K562 (cell line): ENCODE measurements at regions not wholly inside any gene's neighbourhood (a gene's known extent, or its start where the extent isn't known, plus 50 kb on each side); places are given as distances from the start of the nearest gene placed in this dataset.

Experiments
- ERF ChIP-seq: fragments of 450-650 bp; formaldehyde crosslinking; IDR thresholded peaks from 2 replicates; pipeline ENCODE4 v1.4.0; 2020; ENCODE audit warnings: mild to moderate bottlenecking, mixed read lengths
- FOXA3 ChIP-seq, 2 experiments: fragments of 450-650 bp in 1 of 2; sonication (generic) in 1 of 2; formaldehyde crosslinking; IDR thresholded peaks in 1 of 2; conservative IDR thresholded peaks in 1 of 2; 2 replicates each; pipeline versions ENCODE4 v1.4.0 to v1.8.0; 2020 to 2022; ENCODE audit warnings: mild to moderate bottlenecking in 2 of 2, missing genetic modification reagents in 1 of 2
- MLLT1 ChIP-seq, 2 experiments: fragments of 450-650 bp; IDR thresholded peaks; 2 replicates each; pipeline ENCODE4 v1.6.1; 2016
- ZNF146 ChIP-seq: IDR thresholded peaks from one replicate; pipeline ENCODE4 v1.6.1; 2018; ENCODE audit warnings: missing compliant biosample characterization; ENCODE audit not compliant: unreplicated experiment
- TF ChIP-seq, protein P1 (sequence below): fragments of 450-650 bp; IDR thresholded peaks from 2 replicates; pipeline ENCODE4 v1.6.1; 2016; ENCODE audit warnings: mild to moderate bottlenecking, moderate library complexity
- TF ChIP-seq, protein P2 (sequence below), 2 experiments: fragments of 450-650 bp; conservative IDR thresholded peaks; 2 replicates each; pipeline ENCODE4 v1.6.1; 2017; ENCODE audit warnings: mild to moderate bottlenecking in 2 of 2, moderate library complexity in 2 of 2
- TF ChIP-seq, protein P3 (sequence below), 2 experiments: IDR thresholded peaks; 2 replicates each; pipeline ENCODE4 v1.6.1; 2011; ENCODE audit warnings: borderline replicate concordance in 1 of 2, control low read depth in 1 of 2, low read depth in 1 of 2, low read length in 1 of 2, mild to moderate bottlenecking in 1 of 2, mixed read lengths in 1 of 2, moderate library complexity in 1 of 2; ENCODE audit not compliant: insufficient read depth in 1 of 2, insufficient read length in 1 of 2, poor library complexity in 1 of 2, severe bottlenecking in 1 of 2; ENCODE audit errors: extremely low read depth in 1 of 2

DNA sequence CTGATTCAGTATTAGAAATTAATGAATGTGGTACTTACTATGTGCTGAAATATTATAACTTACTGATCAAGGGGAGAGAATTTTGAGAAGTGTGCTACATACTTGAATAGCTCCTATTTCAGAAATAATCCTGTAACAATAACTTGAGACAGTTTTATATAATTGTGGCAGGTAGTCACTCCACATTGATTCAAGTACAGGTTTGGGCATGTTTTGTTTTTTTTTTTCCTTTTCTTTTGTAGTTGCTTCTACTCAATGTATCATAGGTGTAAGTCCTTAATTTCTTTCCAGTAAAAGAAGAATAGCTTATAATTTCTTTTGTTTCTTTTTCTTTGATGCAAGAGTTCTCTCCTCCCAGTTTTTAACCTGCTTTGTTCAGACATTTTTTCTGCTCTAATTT, 86.1 kb upstream of the ADGRL2 start (continued):
- TF ChIP-seq, protein P1, sequence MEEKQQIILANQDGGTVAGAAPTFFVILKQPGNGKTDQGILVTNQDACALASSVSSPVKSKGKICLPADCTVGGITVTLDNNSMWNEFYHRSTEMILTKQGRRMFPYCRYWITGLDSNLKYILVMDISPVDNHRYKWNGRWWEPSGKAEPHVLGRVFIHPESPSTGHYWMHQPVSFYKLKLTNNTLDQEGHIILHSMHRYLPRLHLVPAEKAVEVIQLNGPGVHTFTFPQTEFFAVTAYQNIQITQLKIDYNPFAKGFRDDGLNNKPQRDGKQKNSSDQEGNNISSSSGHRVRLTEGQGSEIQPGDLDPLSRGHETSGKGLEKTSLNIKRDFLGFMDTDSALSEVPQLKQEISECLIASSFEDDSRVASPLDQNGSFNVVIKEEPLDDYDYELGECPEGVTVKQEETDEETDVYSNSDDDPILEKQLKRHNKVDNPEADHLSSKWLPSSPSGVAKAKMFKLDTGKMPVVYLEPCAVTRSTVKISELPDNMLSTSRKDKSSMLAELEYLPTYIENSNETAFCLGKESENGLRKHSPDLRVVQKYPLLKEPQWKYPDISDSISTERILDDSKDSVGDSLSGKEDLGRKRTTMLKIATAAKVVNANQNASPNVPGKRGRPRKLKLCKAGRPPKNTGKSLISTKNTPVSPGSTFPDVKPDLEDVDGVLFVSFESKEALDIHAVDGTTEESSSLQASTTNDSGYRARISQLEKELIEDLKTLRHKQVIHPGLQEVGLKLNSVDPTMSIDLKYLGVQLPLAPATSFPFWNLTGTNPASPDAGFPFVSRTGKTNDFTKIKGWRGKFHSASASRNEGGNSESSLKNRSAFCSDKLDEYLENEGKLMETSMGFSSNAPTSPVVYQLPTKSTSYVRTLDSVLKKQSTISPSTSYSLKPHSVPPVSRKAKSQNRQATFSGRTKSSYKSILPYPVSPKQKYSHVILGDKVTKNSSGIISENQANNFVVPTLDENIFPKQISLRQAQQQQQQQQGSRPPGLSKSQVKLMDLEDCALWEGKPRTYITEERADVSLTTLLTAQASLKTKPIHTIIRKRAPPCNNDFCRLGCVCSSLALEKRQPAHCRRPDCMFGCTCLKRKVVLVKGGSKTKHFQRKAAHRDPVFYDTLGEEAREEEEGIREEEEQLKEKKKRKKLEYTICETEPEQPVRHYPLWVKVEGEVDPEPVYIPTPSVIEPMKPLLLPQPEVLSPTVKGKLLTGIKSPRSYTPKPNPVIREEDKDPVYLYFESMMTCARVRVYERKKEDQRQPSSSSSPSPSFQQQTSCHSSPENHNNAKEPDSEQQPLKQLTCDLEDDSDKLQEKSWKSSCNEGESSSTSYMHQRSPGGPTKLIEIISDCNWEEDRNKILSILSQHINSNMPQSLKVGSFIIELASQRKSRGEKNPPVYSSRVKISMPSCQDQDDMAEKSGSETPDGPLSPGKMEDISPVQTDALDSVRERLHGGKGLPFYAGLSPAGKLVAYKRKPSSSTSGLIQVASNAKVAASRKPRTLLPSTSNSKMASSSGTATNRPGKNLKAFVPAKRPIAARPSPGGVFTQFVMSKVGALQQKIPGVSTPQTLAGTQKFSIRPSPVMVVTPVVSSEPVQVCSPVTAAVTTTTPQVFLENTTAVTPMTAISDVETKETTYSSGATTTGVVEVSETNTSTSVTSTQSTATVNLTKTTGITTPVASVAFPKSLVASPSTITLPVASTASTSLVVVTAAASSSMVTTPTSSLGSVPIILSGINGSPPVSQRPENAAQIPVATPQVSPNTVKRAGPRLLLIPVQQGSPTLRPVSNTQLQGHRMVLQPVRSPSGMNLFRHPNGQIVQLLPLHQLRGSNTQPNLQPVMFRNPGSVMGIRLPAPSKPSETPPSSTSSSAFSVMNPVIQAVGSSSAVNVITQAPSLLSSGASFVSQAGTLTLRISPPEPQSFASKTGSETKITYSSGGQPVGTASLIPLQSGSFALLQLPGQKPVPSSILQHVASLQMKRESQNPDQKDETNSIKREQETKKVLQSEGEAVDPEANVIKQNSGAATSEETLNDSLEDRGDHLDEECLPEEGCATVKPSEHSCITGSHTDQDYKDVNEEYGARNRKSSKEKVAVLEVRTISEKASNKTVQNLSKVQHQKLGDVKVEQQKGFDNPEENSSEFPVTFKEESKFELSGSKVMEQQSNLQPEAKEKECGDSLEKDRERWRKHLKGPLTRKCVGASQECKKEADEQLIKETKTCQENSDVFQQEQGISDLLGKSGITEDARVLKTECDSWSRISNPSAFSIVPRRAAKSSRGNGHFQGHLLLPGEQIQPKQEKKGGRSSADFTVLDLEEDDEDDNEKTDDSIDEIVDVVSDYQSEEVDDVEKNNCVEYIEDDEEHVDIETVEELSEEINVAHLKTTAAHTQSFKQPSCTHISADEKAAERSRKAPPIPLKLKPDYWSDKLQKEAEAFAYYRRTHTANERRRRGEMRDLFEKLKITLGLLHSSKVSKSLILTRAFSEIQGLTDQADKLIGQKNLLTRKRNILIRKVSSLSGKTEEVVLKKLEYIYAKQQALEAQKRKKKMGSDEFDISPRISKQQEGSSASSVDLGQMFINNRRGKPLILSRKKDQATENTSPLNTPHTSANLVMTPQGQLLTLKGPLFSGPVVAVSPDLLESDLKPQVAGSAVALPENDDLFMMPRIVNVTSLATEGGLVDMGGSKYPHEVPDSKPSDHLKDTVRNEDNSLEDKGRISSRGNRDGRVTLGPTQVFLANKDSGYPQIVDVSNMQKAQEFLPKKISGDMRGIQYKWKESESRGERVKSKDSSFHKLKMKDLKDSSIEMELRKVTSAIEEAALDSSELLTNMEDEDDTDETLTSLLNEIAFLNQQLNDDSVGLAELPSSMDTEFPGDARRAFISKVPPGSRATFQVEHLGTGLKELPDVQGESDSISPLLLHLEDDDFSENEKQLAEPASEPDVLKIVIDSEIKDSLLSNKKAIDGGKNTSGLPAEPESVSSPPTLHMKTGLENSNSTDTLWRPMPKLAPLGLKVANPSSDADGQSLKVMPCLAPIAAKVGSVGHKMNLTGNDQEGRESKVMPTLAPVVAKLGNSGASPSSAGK: no peak
- TF ChIP-seq FOXA3 (CRISPR knock-in tag; conservative IDR thresholded peaks at IDR 0.05 in 1 of 2, IDR thresholded peaks at IDR 0.05 in 1 of 2) (no peak), MLLT1 (IDR thresholded peaks at IDR 0.05) (no peak), ZNF146 (CRISPR knock-in tag) (no peak), ERF (CRISPR knock-in tag) (no peak)
- TF ChIP-seq, protein P2, sequence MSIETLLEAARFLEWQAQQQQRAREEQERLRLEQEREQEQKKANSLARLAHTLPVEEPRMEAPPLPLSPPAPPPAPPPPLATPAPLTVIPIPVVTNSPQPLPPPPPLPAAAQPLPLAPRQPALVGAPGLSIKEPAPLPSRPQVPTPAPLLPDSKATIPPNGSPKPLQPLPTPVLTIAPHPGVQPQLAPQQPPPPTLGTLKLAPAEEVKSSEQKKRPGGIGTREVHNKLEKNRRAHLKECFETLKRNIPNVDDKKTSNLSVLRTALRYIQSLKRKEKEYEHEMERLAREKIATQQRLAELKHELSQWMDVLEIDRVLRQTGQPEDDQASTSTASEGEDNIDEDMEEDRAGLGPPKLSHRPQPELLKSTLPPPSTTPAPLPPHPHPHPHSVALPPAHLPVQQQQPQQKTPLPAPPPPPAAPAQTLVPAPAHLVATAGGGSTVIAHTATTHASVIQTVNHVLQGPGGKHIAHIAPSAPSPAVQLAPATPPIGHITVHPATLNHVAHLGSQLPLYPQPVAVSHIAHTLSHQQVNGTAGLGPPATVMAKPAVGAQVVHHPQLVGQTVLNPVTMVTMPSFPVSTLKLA (conservative IDR thresholded peaks at IDR 0.05): no peak
- TF ChIP-seq, protein P3, sequence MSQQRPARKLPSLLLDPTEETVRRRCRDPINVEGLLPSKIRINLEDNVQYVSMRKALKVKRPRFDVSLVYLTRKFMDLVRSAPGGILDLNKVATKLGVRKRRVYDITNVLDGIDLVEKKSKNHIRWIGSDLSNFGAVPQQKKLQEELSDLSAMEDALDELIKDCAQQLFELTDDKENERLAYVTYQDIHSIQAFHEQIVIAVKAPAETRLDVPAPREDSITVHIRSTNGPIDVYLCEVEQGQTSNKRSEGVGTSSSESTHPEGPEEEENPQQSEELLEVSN (IDR thresholded peaks at IDR 0.05; ENCODE audit: borderline replicate concordance in 1 of 2, extremely low read depth in 1 of 2, insufficient read depth in 1 of 2, insufficient read length in 1 of 2, low read depth in 1 of 2, low read length in 1 of 2, poor library complexity in 1 of 2, severe bottlenecking in 1 of 2): no peak
